Mucosa of rectum (tissue), 2 donors: ENCODE measurements at regions not wholly inside any gene's neighbourhood (a gene's known extent, or its start where the extent isn't known, plus 50 kb on each side); places are given as distances from the start of the nearest gene placed in this dataset.

Source experiments
- H3K27ac ChIP-seq, 2 donors: one replicate each; pipeline ENCODE4 v1.7.0; 2013; ENCODE audit warnings: inconsistent platforms in 2 of 2, low read depth in 2 of 2, low read length in 2 of 2
- H3K27me3 ChIP-seq, 2 donors: one replicate each; pipeline ENCODE4 v1.7.0; 2013; ENCODE audit warnings: low read length in 2 of 2; ENCODE audit not compliant: control insufficient read depth in 2 of 2, insufficient read depth in 2 of 2
- H3K36me3 ChIP-seq, 2 donors: one replicate each; pipeline ENCODE4 v1.7.0; 2013; ENCODE audit warnings: low read length in 2 of 2; ENCODE audit not compliant: control insufficient read depth in 2 of 2, insufficient read depth in 2 of 2
- H3K4me1 ChIP-seq, 2 donors: one replicate each; pipeline ENCODE4 v1.7.0; 2013; ENCODE audit warnings: low read length in 2 of 2, mild to moderate bottlenecking in 1 of 2; ENCODE audit not compliant: control insufficient read depth in 2 of 2, insufficient read depth in 2 of 2
- H3K4me3 ChIP-seq, 2 donors: one replicate each; pipeline ENCODE4 v1.7.0; 2013; ENCODE audit warnings: low read length in 2 of 2
- H3K9ac ChIP-seq, 2 donors: one replicate each; pipeline ENCODE4 v1.7.0; 2013; ENCODE audit warnings: low read length in 2 of 2, low read depth in 1 of 2, mild to moderate bottlenecking in 1 of 2
- H3K9me3 ChIP-seq, 2 donors: one replicate each; pipeline ENCODE4 v1.7.0; 2013; ENCODE audit warnings: low read length in 2 of 2; ENCODE audit not compliant: control insufficient read depth in 2 of 2
- donor health status: healthy.
- donor health status: Normal muscosa, but diverticular disease.

- H3K27ac ChIP-seq, result no peak overlapping the region
- H3K36me3 ChIP-seq, result no peaks in the 10 kb centered on the region
- H3K4me3 ChIP-seq, result no peak overlapping the region
- no peak overlapping the region for H3K9ac ChIP-seq
- no peaks in the 10 kb centered on the region for H3K4me1 ChIP-seq
- peaks cover 7 to 8% of the 10 kb centered on the region in 2 donors for H3K9me3 ChIP-seq
- H3K27me3 ChIP-seq, result no peaks in the 10 kb centered on the region
Measured at GRCh38 chr22:19643448-19644313, 70.6 kb upstream of the SEPTIN5 start.

DNA sequence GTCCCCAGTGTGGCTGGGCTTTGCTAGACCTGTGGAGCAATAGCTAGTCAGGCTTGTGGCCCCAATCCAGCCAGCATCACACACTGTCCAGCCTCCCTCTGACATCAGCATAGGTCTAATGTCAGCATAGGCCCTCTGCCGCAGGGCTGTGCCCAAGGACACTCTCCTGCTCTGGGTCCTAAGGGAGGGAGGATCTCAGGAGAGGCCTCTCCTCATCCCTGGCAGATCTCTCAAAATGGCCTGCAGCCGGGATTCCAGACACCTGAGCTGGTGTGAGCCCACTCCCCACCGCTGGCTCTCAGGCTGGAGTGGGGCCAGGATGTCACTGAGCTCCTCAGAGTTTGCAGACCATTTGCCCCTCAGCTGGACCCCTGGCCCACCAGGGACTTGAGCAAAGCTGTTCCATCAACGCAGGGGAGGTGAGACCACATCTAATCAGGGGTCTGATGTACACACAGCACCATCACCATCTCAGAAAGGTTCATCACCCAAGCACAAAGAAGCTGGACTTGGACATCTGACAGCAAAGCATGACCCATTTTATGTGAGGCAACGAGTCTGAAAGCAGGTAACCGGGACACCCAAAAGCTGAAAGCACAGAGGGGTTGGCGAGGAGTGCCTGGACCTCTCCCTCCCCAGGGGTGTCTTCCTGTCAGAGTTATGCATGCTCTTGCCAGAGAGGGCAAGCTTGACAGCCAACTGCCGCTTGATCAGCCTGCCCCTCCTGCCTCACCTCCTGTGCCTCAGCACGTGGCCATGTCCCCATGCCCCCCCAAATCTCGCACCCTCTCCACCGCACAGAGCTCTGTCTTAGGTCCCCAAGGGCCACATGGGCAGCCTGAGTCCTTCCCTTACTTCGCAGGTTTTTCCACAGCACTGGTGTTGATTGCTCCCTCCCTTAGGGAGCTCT lies 69.7 kb upstream of the SEPTIN5 start:
- Histone ChIP-seq H3K4me3 (no peak overlapping the region), H3K27me3 (no peaks in the 10 kb centered on the region), H3K27ac (no peak overlapping the region), H3K9me3 (peaks cover 7 to 8% of the 10 kb centered on the region in 2 donors), H3K36me3 (no peaks in the 10 kb centered on the region), H3K9ac (no peak overlapping the region), H3K4me1 (no peaks in the 10 kb centered on the region)

DNA sequence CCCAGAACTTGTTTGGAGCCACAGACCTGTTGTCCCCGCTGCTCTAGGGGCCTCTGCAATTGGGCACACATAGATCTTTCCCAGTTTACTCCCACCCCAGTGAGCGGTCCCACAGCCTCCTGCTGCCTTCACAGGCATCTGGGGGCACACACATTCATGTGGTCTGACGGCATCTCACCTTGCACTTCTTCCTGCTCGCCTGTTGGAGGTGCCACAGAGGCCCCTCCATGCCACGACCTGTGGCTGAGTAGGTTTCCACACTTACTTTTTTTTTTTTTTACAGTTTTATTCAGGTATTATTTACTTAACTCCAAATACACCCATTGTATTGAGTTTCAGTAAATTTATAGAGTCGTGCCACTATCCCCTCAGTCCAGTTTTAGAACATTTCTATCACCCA lies 68.9 kb upstream of the SEPTIN5 start:
- Histone ChIP-seq H3K36me3 (no peaks in the 10 kb centered on the region), H3K4me3 (no peak overlapping the region), H3K9me3 (peaks cover 7 to 8% of the 10 kb centered on the region in 2 donors), H3K27ac (no peak overlapping the region), H3K4me1 (no peaks in the 10 kb centered on the region), H3K9ac (no peak overlapping the region), H3K27me3 (no peaks in the 10 kb centered on the region)

GRCh38 chr22:19645905-19646304 lies 68.4 kb upstream of the SEPTIN5 start:
- Histone ChIP-seq H3K9ac (no peak overlapping the region), H3K27me3 (no peaks in the 10 kb centered on the region), H3K27ac (no peak overlapping the region), H3K4me1 (no peaks in the 10 kb centered on the region), H3K4me3 (no peak overlapping the region), H3K36me3 (no peaks in the 10 kb centered on the region), H3K9me3 (peaks cover 7 to 8% of the 10 kb centered on the region in 2 donors)

DNA sequence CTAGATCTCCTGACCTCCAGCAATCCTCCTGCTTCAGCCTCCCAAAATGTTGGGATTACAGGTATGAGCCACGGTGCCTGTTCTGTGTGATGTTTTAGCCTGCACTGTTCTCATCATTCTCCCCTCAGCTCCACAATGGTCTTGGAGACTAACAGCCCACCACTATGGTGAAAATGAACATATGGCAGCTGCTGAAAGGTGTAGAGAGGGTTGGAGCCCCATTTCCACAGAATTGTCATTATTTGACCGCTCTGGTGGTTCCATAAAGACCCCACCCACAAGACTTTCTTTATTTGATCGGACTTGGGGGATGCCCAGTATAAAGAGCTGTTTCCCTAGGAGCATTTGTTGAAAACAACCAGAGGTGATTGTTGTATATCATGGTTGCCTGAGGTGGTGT lies 67.9 kb upstream of the SEPTIN5 start:
- no peak overlapping the region for H3K4me3 ChIP-seq

DNA sequence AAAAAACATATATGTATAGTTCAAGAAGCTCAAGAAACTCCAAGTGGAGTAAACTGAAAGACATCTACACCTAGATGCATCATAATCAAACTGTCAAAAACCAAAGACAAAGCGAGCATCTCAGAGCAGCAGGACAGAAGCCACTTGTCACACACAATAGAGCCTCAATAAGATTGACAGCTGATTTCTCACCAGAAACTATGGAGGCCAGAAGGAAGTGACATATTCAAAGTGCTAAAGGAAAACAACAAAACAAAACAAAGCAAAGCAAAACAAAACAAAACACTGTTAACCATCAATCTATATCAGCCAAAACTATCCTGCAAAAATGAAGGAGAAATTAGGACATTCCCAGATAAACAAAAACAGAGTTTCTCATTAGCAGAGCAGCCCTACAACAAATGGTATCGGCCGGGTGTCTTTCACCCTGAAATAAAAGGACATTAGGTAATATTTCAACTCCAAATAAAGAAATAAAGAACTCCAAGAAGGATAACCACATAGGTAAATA lies 65.8 kb upstream of the SEPTIN5 start:
- Histone ChIP-seq H3K9me3 (peaks cover 7 to 8% of the 10 kb centered on the region in 2 donors), H3K27ac (no peak overlapping the region), H3K36me3 (no peaks in the 10 kb centered on the region), H3K4me3 (no peak overlapping the region), H3K9ac (no peak overlapping the region), H3K27me3 (no peaks in the 10 kb centered on the region), H3K4me1 (no peaks in the 10 kb centered on the region)

More for the DNA sequence above, 67.9 kb upstream of the SEPTIN5 start:
- Histone ChIP-seq H3K4me1 (no peaks in the 10 kb centered on the region), H3K36me3 (no peaks in the 10 kb centered on the region), H3K27ac (no peak overlapping the region), H3K27me3 (no peaks in the 10 kb centered on the region), H3K9ac (no peak overlapping the region), H3K9me3 (peaks cover 7 to 8% of the 10 kb centered on the region in 2 donors)

DNA sequence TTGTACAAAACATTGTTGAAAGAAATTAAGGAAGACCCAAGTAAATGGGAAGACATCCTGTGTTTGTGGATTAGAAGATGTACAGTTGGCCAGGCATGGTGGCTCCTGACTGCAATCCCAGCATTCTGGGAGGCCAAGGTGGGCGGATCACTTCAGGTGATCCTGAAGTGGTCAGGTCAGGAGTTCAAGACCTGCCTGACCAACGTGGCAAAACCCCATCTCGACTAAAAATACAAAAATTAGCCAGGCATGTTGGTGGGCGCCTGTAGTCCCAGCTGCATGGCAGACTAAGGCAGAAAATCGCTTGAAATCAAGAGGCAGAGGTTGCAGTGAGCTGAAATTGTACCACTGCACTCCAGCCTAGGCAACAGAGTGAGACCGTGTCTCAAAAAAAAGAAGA lies 62.0 kb upstream of the SEPTIN5 start:
- H3K9me3 ChIP-seq, result peaks cover 5 to 7% of the 10 kb centered on the region in 2 donors
- H3K9ac ChIP-seq, result no peak overlapping the region
- no peaks in the 10 kb centered on the region for H3K4me1 ChIP-seq
- no peaks in the 10 kb centered on the region for H3K27me3 ChIP-seq
- no peaks in the 10 kb centered on the region for H3K36me3 ChIP-seq
- H3K27ac ChIP-seq, result no peak overlapping the region
- no peak overlapping the region for H3K4me3 ChIP-seq

DNA sequence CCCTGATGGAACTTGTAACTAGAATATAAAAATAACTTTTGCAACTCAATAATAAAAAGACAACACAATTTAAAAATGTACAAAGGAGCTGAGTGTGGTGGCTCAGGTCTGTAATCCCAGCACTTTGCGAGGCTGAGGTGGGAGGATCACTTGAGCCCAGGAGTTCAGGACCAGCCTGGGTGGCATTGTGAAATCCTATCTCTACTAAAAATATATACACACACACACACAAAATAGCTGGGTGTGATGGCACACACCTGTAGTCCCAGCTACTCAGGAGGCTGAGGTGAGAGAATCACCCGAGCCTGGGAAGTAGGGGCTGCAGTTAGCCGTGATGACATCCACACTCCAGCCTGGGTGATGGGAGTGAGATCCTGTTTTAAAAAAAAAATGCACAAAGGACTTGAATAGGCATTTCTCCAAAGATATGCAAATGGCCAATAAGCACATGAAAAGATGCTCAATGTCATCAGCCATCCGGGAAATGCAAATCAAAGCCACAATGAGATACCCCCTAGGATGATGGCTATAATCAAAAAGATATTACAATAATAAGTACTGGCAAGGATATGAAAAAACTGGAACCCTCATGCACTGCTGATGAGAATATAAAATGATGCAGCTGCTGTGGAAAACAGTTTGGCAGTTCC lies 59.8 kb upstream of the SEPTIN5 start:
- H3K4me3 ChIP-seq, result no peak overlapping the region
- no peaks in the 10 kb centered on the region for H3K4me1 ChIP-seq
- no peak overlapping the region for H3K27ac ChIP-seq
- no peaks in the 10 kb centered on the region for H3K9me3 ChIP-seq
- H3K27me3 ChIP-seq, result no peaks in the 10 kb centered on the region
- H3K9ac ChIP-seq, result no peak overlapping the region
- H3K36me3 ChIP-seq, result no peaks in the 10 kb centered on the region

- no peaks in the 10 kb centered on the region for H3K36me3 ChIP-seq
- no peaks in the 10 kb centered on the region for H3K9me3 ChIP-seq
- no peak overlapping the region for H3K27ac ChIP-seq
- H3K4me3 ChIP-seq, result no peak overlapping the region
- H3K4me1 ChIP-seq, result no peaks in the 10 kb centered on the region
- H3K27me3 ChIP-seq, result no peaks in the 10 kb centered on the region
- no peak overlapping the region for H3K9ac ChIP-seq
Measured at GRCh38 chr22:19655399-19655798, 58.9 kb upstream of the SEPTIN5 start.
